ENCODE measurements at regions not wholly inside any gene's neighbourhood (a gene's known extent, or its start where the extent isn't known, plus 50 kb on each side); places are given as distances from the start of the nearest gene placed in this dataset.
"Not testable (repeated sequence)": the region's sequence is repeated elsewhere in the genome, so short reads cannot be mapped to it uniquely, and the experiment has no call there.

GRCh38 chr18:55737781-55738468, 149.9 kb upstream of the TCF4 start:
- Histone ChIP-seq H3K36me3 (replicated peaks; ENCODE audit: control insufficient read depth, insufficient read depth, low read length) (no peaks in the 10 kb centered on the region), H3K27me3 (ENCODE audit: control insufficient read depth, insufficient read depth, low read length) (no peaks in the 10 kb centered on the region), H3K4me3 (ENCODE audit: insufficient read depth, low read depth, low read length) (no peak overlapping the region)
- DNase-seq, result no peak

DNA sequence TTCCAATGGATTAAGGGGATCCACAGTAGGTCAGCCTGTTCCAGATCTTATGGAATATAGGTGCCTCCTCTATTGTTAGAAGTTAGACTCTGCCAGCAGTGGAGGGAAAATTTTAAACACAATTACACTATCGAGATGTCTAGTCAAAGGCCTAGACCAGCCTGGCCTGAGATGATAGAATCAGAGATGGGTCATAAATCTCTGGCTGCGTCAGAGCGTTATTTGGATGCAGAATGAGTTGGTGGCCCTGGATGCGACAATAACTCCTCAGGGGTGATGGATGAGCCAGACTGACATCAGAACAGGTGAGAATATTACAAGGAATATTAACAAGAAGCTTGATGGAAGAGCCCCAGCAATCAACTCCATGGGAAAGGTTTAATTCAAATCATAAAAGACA, 149.3 kb upstream of the TCF4 start:
- H3K27me3 ChIP-seq (ENCODE audit: control insufficient read depth, insufficient read depth, low read length), result no peaks in the 10 kb centered on the region
- no peak for DNase-seq
- no peaks in the 10 kb centered on the region for H3K36me3 ChIP-seq (replicated peaks; ENCODE audit: control insufficient read depth, insufficient read depth, low read length)
- no peak overlapping the region for H3K4me3 ChIP-seq (ENCODE audit: insufficient read depth, low read depth, low read length)

DNA sequence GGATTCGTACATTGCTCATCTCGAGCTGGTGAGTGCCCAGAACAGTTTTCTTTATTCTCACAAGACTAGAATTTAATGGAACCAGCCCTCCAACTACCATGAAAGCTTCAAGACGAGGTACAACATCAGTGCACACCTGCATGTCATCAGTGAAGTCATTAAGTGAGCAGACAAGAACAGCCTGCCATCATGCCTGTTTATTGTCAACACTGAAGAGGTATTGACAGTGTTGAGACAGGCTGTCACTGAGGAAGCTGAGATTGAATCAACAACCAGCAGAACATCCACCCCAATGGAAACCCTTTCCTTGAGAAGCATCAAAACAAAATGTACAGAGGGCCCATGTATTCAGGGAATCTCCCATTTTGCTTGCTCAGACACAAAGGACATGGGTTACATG, 148.0 kb upstream of the TCF4 start:
- DNase-seq, result no peak
- Histone ChIP-seq H3K36me3 (replicated peaks; ENCODE audit: control insufficient read depth, insufficient read depth, low read length) (no peaks in the 10 kb centered on the region), H3K27me3 (ENCODE audit: control insufficient read depth, insufficient read depth, low read length) (no peaks in the 10 kb centered on the region), H3K4me3 (ENCODE audit: insufficient read depth, low read depth, low read length) (no peak overlapping the region)

- Histone ChIP-seq H3K4me3 (ENCODE audit: insufficient read depth, low read depth, low read length) (no peak overlapping the region), H3K27me3 (ENCODE audit: control insufficient read depth, insufficient read depth, low read length) (no peaks in the 10 kb centered on the region), H3K36me3 (replicated peaks; ENCODE audit: control insufficient read depth, insufficient read depth, low read length) (no peaks in the 10 kb centered on the region)
- no peak for DNase-seq
These were observed 147.3 kb upstream of the TCF4 start for GRCh38 chr18:55735199-55735855.

- no peak for DNase-seq
- H3K27me3 ChIP-seq (ENCODE audit: control insufficient read depth, insufficient read depth, low read length), result no peaks in the 10 kb centered on the region
- H3K36me3 ChIP-seq (replicated peaks; ENCODE audit: control insufficient read depth, insufficient read depth, low read length), result no peaks in the 10 kb centered on the region
- no peak overlapping the region for H3K4me3 ChIP-seq (ENCODE audit: insufficient read depth, low read depth, low read length)
These were observed 144.5 kb upstream of the TCF4 start for GRCh38 chr18:55732227-55733106.

- H3K36me3 ChIP-seq (replicated peaks; ENCODE audit: control insufficient read depth, insufficient read depth, low read length), result no peaks in the 10 kb centered on the region
- no peaks in the 10 kb centered on the region for H3K27me3 ChIP-seq (ENCODE audit: control insufficient read depth, insufficient read depth, low read length)
- no peak for DNase-seq
- H3K4me3 ChIP-seq (ENCODE audit: insufficient read depth, low read depth, low read length), result no peak overlapping the region
These were observed 143.6 kb upstream of the TCF4 start for GRCh38 chr18:55731594-55732042.

GRCh38 chr18:55721006-55721405, 133.0 kb upstream of the TCF4 start:
- not testable (repeated sequence) for DNase-seq; H3K27me3 ChIP-seq (ENCODE audit: control insufficient read depth, insufficient read depth, low read length); H3K36me3 ChIP-seq (replicated peaks; ENCODE audit: control insufficient read depth, insufficient read depth, low read length)
- H3K4me3 ChIP-seq (ENCODE audit: insufficient read depth, low read depth, low read length), result peak overlapping the region; percentile 34

GRCh38 chr18:55713707-55714106, 125.7 kb upstream of the TCF4 start:
- Histone ChIP-seq H3K27me3 (ENCODE audit: control insufficient read depth, insufficient read depth, low read length) (no peaks in the 10 kb centered on the region), H3K36me3 (replicated peaks; ENCODE audit: control insufficient read depth, insufficient read depth, low read length) (no peaks in the 10 kb centered on the region)

GRCh38 chr18:55706898-55707297, 118.9 kb upstream of the TCF4 start:
- Histone ChIP-seq H3K27me3 (ENCODE audit: control insufficient read depth, insufficient read depth, low read length) (no peaks in the 10 kb centered on the region), H3K36me3 (replicated peaks; ENCODE audit: control insufficient read depth, insufficient read depth, low read length) (no peaks in the 10 kb centered on the region), H3K4me3 (ENCODE audit: insufficient read depth, low read depth, low read length) (no peak overlapping the region)
- no peak for DNase-seq

More at GRCh38 chr18:55713707-55714106, 125.7 kb upstream of the TCF4 start:
- no peak overlapping the region for H3K4me3 ChIP-seq (ENCODE audit: insufficient read depth, low read depth, low read length)
- DNase-seq, result no peak

DNA sequence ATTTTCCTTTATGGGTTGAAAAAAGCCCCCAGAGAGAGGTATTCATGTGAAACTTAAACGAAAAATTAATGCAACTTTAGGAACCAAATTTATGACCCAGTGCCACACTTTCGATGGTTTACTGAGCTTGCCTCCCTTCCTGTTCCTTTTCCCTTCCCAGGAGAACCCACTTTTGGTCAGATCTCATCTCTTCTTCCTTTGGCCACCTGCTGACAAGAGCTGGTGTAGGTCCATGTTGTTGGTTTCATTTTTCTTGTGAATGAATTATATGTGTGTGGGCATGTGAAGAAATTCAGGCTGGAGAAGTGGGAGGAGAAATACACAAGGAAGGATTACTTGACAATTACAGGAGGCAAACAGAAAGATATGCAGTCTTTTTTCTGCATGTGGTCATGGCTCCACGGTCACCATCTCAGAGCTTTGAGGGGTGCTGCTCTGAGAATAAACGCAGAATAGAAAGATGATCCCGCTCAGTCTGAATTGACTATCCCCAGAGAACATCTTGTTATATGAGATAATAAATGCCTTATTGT, 111.3 kb upstream of the TCF4 start:
- H3K4me3 ChIP-seq (ENCODE audit: insufficient read depth, low read depth, low read length), result no peak overlapping the region
- no peaks in the 10 kb centered on the region for H3K27me3 ChIP-seq (ENCODE audit: control insufficient read depth, insufficient read depth, low read length)
- H3K36me3 ChIP-seq (replicated peaks; ENCODE audit: control insufficient read depth, insufficient read depth, low read length), result no peaks in the 10 kb centered on the region
- no peak for DNase-seq

DNA sequence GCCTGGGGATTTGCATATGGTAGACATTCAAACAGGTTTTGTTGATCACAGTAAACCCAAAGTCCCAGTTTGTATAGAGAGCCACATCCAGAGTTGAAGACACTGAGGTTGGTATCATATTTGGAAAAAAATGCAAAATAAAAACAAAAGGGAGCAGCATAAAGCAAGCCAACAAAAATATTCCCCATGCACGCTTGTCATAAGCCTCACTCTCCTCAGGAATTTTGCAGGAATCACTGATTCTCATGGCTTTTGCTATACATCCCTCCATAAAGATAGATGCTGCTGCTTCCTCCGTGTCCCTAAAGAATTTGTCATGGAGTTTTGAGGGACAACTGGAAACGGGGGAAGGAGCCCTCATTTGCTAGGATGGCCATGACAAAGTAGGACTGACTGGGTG, 108.8 kb upstream of the TCF4 start:
- Histone ChIP-seq H3K4me3 (ENCODE audit: insufficient read depth, low read depth, low read length) (no peak overlapping the region), H3K27me3 (ENCODE audit: control insufficient read depth, insufficient read depth, low read length) (no peaks in the 10 kb centered on the region), H3K36me3 (replicated peaks; ENCODE audit: control insufficient read depth, insufficient read depth, low read length) (no peaks in the 10 kb centered on the region)
- DNase-seq, result no peak

DNA sequence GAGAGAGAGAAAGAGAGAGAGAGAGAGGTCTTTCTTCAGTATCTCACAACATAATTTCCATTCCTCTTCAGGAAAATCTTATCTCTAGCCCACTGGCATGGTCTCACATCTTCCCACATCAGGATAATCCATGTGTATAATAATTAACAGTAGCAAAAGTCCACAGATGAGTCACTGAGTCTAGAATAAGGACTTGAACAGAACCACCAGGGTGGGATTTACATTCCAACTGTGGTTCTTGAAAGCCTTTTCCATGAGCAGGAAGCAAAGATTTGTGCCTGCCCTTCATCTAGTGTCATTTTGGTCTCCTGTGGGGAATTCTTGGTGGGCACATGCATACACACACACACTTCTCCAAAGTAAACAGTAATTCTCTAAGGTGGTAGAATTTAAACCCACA, 107.1 kb upstream of the TCF4 start:
- DNase-seq, result no peak
- Histone ChIP-seq H3K4me3 (ENCODE audit: insufficient read depth, low read depth, low read length) (no peak overlapping the region), H3K27me3 (ENCODE audit: control insufficient read depth, insufficient read depth, low read length) (no peaks in the 10 kb centered on the region), H3K36me3 (replicated peaks; ENCODE audit: control insufficient read depth, insufficient read depth, low read length) (no peaks in the 10 kb centered on the region)

GRCh38 chr18:55694291-55694690, 106.3 kb upstream of the TCF4 start:
- H3K27me3 ChIP-seq (ENCODE audit: control insufficient read depth, insufficient read depth, low read length), result no peaks in the 10 kb centered on the region
- DNase-seq, result no peak
- H3K36me3 ChIP-seq (replicated peaks; ENCODE audit: control insufficient read depth, insufficient read depth, low read length), result no peaks in the 10 kb centered on the region
- H3K4me3 ChIP-seq (ENCODE audit: insufficient read depth, low read depth, low read length), result no peak overlapping the region

GRCh38 chr18:55688030-55688429, 100.0 kb upstream of the TCF4 start:
- H3K27me3 ChIP-seq (ENCODE audit: control insufficient read depth, insufficient read depth, low read length), result no peaks in the 10 kb centered on the region
- no peak overlapping the region for H3K4me3 ChIP-seq (ENCODE audit: insufficient read depth, low read depth, low read length)
- no peaks in the 10 kb centered on the region for H3K36me3 ChIP-seq (replicated peaks; ENCODE audit: control insufficient read depth, insufficient read depth, low read length)
- DNase-seq, result no peak

Measured in H7 (cell line).